Cardiac fibroblast (primary cell): ENCODE measurements at regions not wholly inside any gene's neighbourhood (a gene's known extent, or its start where the extent isn't known, plus 50 kb on each side); places are given as distances from the start of the nearest gene placed in this dataset.
A peak's percentile ranks its signal among the peaks of the same experiment; 100 is the strongest.

Experiments used
- DNase-seq, 2 donors: peaks; one replicate each; pipeline versions ENCODE4 v3.0.0 to v3.0.0-alpha.2; 2010; ENCODE audit warnings: low read depth in 2 of 2
- H3K4me3 ChIP-seq, 2 donors: replicated peaks in 1 of 2; 1 replicate in 1 of 2; 2 replicates in 1 of 2; pipeline ENCODE4 v1.5.1; 2011; ENCODE audit warnings: low read depth in 2 of 2, low read length in 2 of 2, mild to moderate bottlenecking in 2 of 2, moderate library complexity in 1 of 2
- CTCF ChIP-seq: IDR thresholded peaks from one replicate; pipeline ENCODE4 v1.5.1; 2011; ENCODE audit warnings: low read depth, mild to moderate bottlenecking, low read length, inconsistent platforms

GRCh38 chr5:116365006-116365496 lies 209.6 kb downstream of the SEMA6A start:
- no peak for TF ChIP-seq CTCF
- H3K4me3 ChIP-seq, result no peak overlapping the region
- no peak for DNase-seq

- DNase-seq, result no peak
- no peak overlapping the region for H3K4me3 ChIP-seq
- TF ChIP-seq CTCF, result no peak
Measured at GRCh38 chr5:116363780-116364179, 210.8 kb downstream of the SEMA6A start.

GRCh38 chr5:116361979-116362577 lies 212.5 kb downstream of the SEMA6A start:
- H3K4me3 ChIP-seq, result peak overlapping the region; percentile 36 to 37
- no peak for TF ChIP-seq CTCF
- DNase-seq, result no peak

- no peak for TF ChIP-seq CTCF
- peak; percentile 30 to 44 for DNase-seq
- peak overlapping the region; percentile 36 to 37 for H3K4me3 ChIP-seq
Measured at GRCh38 chr5:116361171-116361967, 213.3 kb downstream of the SEMA6A start.

GRCh38 chr5:116360008-116360853 lies 214.4 kb downstream of the SEMA6A start:
- DNase-seq, result peak in 1 of 2 donors; percentile 18
- no peak overlapping the region for H3K4me3 ChIP-seq
- no peak for TF ChIP-seq CTCF

- no peak for TF ChIP-seq CTCF
- no peak for DNase-seq
- no peak overlapping the region for H3K4me3 ChIP-seq
Measured at GRCh38 chr5:116359592-116359991, 215.0 kb downstream of the SEMA6A start.
